ENCODE measurements at regions not wholly inside any gene's neighbourhood (a gene's known extent, or its start where the extent isn't known, plus 50 kb on each side); places are given as distances from the start of the nearest gene placed in this dataset.
"Not testable (repeated sequence)": the region's sequence is repeated elsewhere in the genome, so short reads cannot be mapped to it uniquely, and the experiment has no call there.

DNA sequence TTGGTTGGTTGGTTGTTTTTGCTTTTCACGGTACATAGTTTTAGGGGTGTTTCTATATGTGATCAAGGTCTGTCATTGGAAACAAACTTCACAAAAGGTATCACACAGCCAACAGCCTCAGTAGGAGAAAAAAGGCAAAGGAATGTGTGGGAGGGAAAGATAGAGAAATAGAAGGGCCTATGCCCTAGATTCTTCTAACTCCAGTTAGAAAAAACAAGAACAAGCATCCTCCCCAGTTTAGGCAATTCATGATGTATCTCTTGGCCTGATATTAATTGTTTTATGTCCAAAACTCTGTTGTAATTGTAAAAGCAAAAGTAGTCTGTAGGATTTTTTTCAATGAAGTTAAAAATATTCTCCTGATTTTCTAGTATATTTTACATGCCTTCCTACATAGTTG lies 192.4 kb upstream of the EDNRA start:
- H2AFZ ChIP-seq (ENCODE audit: low read depth, low read length) = peak overlapping the region; percentile 3; the same call in 1 of the 2 replicates
- peaks cover 56% of the 10 kb centered on the region for H3K4me1 ChIP-seq (ENCODE audit: low read length)
- H4K20me1 ChIP-seq (ENCODE audit: insufficient read depth, low read length) = no peaks in the 10 kb centered on the region
- TF ChIP-seq EZH2phosphoT487 (IDR thresholded peaks at IDR 0.05; ENCODE audit: low read depth) = no peak
- TF ChIP-seq, protein P1, sequence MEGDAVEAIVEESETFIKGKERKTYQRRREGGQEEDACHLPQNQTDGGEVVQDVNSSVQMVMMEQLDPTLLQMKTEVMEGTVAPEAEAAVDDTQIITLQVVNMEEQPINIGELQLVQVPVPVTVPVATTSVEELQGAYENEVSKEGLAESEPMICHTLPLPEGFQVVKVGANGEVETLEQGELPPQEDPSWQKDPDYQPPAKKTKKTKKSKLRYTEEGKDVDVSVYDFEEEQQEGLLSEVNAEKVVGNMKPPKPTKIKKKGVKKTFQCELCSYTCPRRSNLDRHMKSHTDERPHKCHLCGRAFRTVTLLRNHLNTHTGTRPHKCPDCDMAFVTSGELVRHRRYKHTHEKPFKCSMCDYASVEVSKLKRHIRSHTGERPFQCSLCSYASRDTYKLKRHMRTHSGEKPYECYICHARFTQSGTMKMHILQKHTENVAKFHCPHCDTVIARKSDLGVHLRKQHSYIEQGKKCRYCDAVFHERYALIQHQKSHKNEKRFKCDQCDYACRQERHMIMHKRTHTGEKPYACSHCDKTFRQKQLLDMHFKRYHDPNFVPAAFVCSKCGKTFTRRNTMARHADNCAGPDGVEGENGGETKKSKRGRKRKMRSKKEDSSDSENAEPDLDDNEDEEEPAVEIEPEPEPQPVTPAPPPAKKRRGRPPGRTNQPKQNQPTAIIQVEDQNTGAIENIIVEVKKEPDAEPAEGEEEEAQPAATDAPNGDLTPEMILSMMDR (IDR thresholded peaks at IDR 0.05; ENCODE audit: low read depth, low read length) = no peak
- H3K9me3 ChIP-seq (ENCODE audit: insufficient read depth, low read length) = no peaks in the 10 kb centered on the region
- H3K27me3 ChIP-seq (ENCODE audit: low read depth, low read length) = no peaks in the 10 kb centered on the region
- H3K4me2 ChIP-seq (ENCODE audit: low read length) = 0 out of 2 replicates have a peak overlapping the region, but pooled peaks have one; percentile 65
- H3K9ac ChIP-seq (ENCODE audit: low read length) = no peak overlapping the region
- no peak overlapping the region for H3K4me3 ChIP-seq (ENCODE audit: low read length)
- H3K27ac ChIP-seq (ENCODE audit: low read length) = peak overlapping the region; percentile 90
- H3K79me2 ChIP-seq (ENCODE audit: low read length) = no peaks in the 10 kb centered on the region
- peaks cover 13% of the 10 kb centered on the region for H3K36me3 ChIP-seq (replicated peaks; ENCODE audit: low read depth, low read length)

DNA sequence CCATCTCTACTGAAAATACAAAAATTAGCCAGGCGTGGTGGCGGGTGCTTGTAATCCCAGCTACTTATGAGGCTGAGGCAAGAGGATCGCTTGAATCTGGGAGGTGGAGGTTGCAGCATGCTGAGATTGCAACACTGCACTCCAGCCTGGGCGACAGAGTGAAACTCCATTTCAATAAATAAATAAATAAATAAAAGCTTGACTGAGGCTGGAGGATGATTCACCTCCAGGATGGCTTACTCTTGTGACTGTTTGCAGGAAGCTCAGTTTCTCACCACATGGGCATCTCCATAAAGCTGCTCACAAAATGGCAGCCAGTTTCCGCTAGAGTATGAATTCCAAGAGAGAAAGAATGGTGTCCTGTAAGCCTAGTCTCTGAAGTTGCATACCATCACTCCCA lies 191.7 kb upstream of the EDNRA start:
- Histone ChIP-seq H3K36me3 (replicated peaks; ENCODE audit: low read depth, low read length) (peaks cover 13% of the 10 kb centered on the region), H3K9ac (ENCODE audit: low read length) (no peak overlapping the region), H2AFZ (ENCODE audit: low read depth, low read length) (no peak overlapping the region), H3K4me1 (ENCODE audit: low read length) (peaks cover 58% of the 10 kb centered on the region), H3K4me3 (ENCODE audit: low read length) (no peak overlapping the region), H3K27ac (ENCODE audit: low read length) (no peak overlapping the region), H3K4me2 (ENCODE audit: low read length) (no peak overlapping the region), H4K20me1 (ENCODE audit: insufficient read depth, low read length) (no peaks in the 10 kb centered on the region), H3K9me3 (ENCODE audit: insufficient read depth, low read length) (no peaks in the 10 kb centered on the region), H3K27me3 (ENCODE audit: low read depth, low read length) (no peaks in the 10 kb centered on the region), H3K79me2 (ENCODE audit: low read length) (no peaks in the 10 kb centered on the region)
- TF ChIP-seq EZH2phosphoT487 (IDR thresholded peaks at IDR 0.05; ENCODE audit: low read depth) = no peak
- TF ChIP-seq, protein P1 (IDR thresholded peaks at IDR 0.05; ENCODE audit: low read depth, low read length) = no peak

DNA sequence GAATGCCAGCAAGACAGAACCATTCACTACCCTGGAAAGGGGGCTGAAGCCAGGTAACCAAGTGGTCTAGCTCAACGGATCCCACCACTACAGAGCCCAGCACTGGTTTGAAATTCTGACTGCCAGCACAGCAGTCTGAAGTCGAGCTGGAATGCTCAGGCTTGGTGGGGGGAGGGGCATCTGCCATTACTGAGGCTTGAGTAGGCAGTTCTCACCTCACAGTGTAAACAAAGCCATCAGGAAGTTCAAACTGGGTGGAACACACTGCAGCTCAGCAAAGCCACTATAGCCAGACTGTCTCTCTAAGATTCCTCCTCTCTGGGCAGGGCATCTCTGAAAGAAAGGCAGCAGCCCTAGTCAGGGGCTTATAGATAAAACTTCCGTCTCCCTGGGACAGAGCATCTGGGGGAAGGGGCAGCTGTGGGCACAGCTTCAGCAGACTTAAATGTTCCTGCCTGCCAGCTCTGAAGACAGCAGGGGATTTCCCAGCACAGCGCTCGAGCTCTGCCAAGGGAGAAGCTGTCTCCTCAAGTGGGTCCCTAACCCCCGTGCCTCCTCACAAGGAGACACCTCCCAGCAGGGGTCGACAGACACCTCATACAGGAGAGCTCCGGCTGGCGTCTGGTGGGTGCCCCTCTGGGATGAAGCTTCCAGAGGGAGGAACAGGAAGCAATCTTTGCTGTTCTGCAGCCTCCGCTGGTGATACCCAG lies 188.1 kb upstream of the EDNRA start:
- TF ChIP-seq, protein P1 (IDR thresholded peaks at IDR 0.05; ENCODE audit: low read depth, low read length) = peak; percentile 52
- H4K20me1 ChIP-seq (ENCODE audit: insufficient read depth, low read length); H3K27me3 ChIP-seq (ENCODE audit: low read depth, low read length); H3K9me3 ChIP-seq (ENCODE audit: insufficient read depth, low read length); H3K79me2 ChIP-seq (ENCODE audit: low read length); H3K36me3 ChIP-seq (replicated peaks; ENCODE audit: low read depth, low read length): not testable (repeated sequence)
- H2AFZ ChIP-seq (ENCODE audit: low read depth, low read length) = peak overlapping the region; percentile 60
- peaks cover 37% of the 10 kb centered on the region for H3K4me1 ChIP-seq (ENCODE audit: low read length)
- peak overlapping the region; percentile 55 for H3K9ac ChIP-seq (ENCODE audit: low read length)
- H3K4me3 ChIP-seq (ENCODE audit: low read length) = peak overlapping the region; percentile 72
- H3K4me2 ChIP-seq (ENCODE audit: low read length) = peak overlapping the region; percentile 86
- peak overlapping the region; percentile 47 for H3K27ac ChIP-seq (ENCODE audit: low read length)

DNA sequence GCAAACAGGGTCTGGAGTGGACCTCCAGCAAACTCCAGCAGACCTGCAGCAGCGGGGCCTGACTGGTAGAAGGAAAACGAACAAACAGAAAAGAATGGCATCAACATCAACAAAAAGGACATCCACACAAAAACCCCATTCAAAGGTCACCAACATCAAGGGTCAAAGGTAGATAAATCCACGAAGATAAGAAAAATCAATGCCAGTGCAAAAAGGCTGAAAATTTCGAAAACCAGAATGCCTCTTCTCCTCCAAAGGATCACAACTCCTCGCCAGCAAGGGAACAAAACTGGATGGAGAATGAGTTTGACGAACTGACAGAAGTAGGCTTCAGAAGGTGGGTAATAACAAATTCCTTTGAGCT lies 187.6 kb upstream of the EDNRA start:
- peaks cover 31% of the 10 kb centered on the region for H3K4me1 ChIP-seq (ENCODE audit: low read length)
- peak overlapping the region; percentile 72 for H3K4me3 ChIP-seq (ENCODE audit: low read length)
- peak overlapping the region; percentile 86 for H3K4me2 ChIP-seq (ENCODE audit: low read length)
- not testable (repeated sequence) for H3K9me3 ChIP-seq (ENCODE audit: insufficient read depth, low read length); H4K20me1 ChIP-seq (ENCODE audit: insufficient read depth, low read length); H3K27me3 ChIP-seq (ENCODE audit: low read depth, low read length); H3K79me2 ChIP-seq (ENCODE audit: low read length); H3K36me3 ChIP-seq (replicated peaks; ENCODE audit: low read depth, low read length)
- H3K9ac ChIP-seq (ENCODE audit: low read length) = peak overlapping the region; percentile 55; the same call in 1 of the 2 replicates
- peak overlapping the region; percentile 60 for H2AFZ ChIP-seq (ENCODE audit: low read depth, low read length)
- H3K27ac ChIP-seq (ENCODE audit: low read length) = peak overlapping the region; percentile 47
